ENCODE measurements at regions not wholly inside any gene's neighbourhood (a gene's known extent, or its start where the extent isn't known, plus 50 kb on each side); places are given as distances from the start of the nearest gene placed in this dataset.

DNA sequence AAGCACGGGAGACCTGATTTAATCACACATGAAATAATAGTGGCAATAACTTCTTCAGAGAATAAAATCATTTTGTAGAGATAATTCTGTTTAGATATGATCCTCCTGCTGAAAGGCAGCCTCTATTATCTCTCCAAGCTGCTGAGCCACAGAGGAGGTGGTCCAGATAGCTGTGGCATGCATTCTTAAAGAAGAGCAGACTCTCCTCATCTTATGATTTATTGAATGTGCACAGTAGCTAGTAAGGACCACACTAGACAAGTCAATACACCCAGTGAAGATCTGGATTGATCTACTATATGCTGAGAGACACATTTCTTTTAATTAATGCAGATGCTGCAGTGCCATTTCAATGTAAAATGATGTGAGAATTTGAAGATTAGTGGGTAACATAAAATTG is 552.9 kb upstream of the ANO3 start:
- Histone ChIP-seq H3K4me3 (replicated peaks; ENCODE audit: insufficient read depth, low read length) (no peak overlapping the region), H3K27ac (replicated peaks) (no peak overlapping the region), H3K27me3 (ENCODE audit: insufficient read depth, poor library complexity, severe bottlenecking) (no peaks in the 10 kb centered on the region)
- TF ChIP-seq POLR2AphosphoS5 (IDR thresholded peaks at IDR 0.05; ENCODE audit: low read depth), result no peak
- no peak for TF ChIP-seq CTCF (IDR thresholded peaks at IDR 0.05; ENCODE audit: insufficient read depth, low read length)
- no peak for TF ChIP-seq GABPA (IDR thresholded peaks at IDR 0.05; ENCODE audit: low read depth)
- TF ChIP-seq SPI1 (IDR thresholded peaks at IDR 0.05; ENCODE audit: borderline replicate concordance, low read depth), result no peak
- no peak for TF ChIP-seq REST (IDR thresholded peaks at IDR 0.05; ENCODE audit: insufficient replicate concordance, low read depth)
- no peak for DNase-seq (ENCODE audit: low read depth in 1 of 2, low spot score in 1 of 2)

DNA sequence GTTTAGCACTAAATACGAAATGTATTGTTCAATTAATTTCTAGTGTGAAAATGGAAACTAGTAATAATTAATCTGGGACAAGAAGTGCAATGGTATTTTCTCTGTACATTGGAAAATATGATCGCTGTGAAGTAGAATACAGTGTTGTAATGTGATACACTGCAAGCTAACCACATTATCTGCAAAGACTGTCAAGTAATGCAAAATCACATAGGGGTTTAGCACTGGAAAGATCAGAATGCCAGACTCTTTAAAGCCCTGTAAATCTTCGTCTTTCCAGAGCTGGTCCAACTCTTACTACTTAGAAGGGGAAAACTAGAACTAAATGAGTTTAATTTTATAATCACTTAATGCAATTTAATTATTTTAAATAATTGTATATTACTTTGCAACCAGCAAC is 544.5 kb upstream of the ANO3 start:
- TF ChIP-seq GABPA (IDR thresholded peaks at IDR 0.05; ENCODE audit: low read depth), result no peak
- TF ChIP-seq POLR2AphosphoS5 (IDR thresholded peaks at IDR 0.05; ENCODE audit: low read depth), result no peak
- no peak for TF ChIP-seq CTCF (IDR thresholded peaks at IDR 0.05; ENCODE audit: insufficient read depth, low read length)
- TF ChIP-seq SPI1 (IDR thresholded peaks at IDR 0.05; ENCODE audit: borderline replicate concordance, low read depth), result no peak
- TF ChIP-seq REST (IDR thresholded peaks at IDR 0.05; ENCODE audit: insufficient replicate concordance, low read depth), result no peak
- no peak overlapping the region for H3K27ac ChIP-seq (replicated peaks)
- H3K4me3 ChIP-seq (replicated peaks; ENCODE audit: insufficient read depth, low read length), result no peak overlapping the region
- DNase-seq (ENCODE audit: low read depth in 1 of 2, low spot score in 1 of 2), result no peak
- H3K27me3 ChIP-seq (ENCODE audit: insufficient read depth, poor library complexity, severe bottlenecking), result no peaks in the 10 kb centered on the region

- no peak overlapping the region for H3K4me3 ChIP-seq (replicated peaks; ENCODE audit: insufficient read depth, low read length)
- DNase-seq (ENCODE audit: low read depth in 1 of 2, low spot score in 1 of 2), result no peak
- H3K27ac ChIP-seq (replicated peaks), result no peak overlapping the region
- TF ChIP-seq POLR2AphosphoS5 (IDR thresholded peaks at IDR 0.05; ENCODE audit: low read depth) (no peak), CTCF (IDR thresholded peaks at IDR 0.05; ENCODE audit: insufficient read depth, low read length) (no peak), GABPA (IDR thresholded peaks at IDR 0.05; ENCODE audit: low read depth) (no peak), SPI1 (IDR thresholded peaks at IDR 0.05; ENCODE audit: borderline replicate concordance, low read depth) (no peak), REST (IDR thresholded peaks at IDR 0.05; ENCODE audit: insufficient replicate concordance, low read depth) (no peak)
- H3K27me3 ChIP-seq (ENCODE audit: insufficient read depth, poor library complexity, severe bottlenecking), result no peaks in the 10 kb centered on the region
These were observed 541.5 kb upstream of the ANO3 start for GRCh38 chr11:25790396-25790795.
